Stimulated activated CD8-positive, alpha-beta memory T cell treated with anti-CD3 and anti-CD28 coated beads, Interleukin-12 subunit alpha, Interleukin-12 subunit beta, amount 100 ng/mL, for 4 hours (primary cell): ENCODE measurements at regions not wholly inside any gene's neighbourhood (a gene's known extent, or its start where the extent isn't known, plus 50 kb on each side); places are given as distances from the start of the nearest gene placed in this dataset.

Experiments
- DNase-seq: peaks from one replicate; pipeline ENCODE4 v3.0.0-alpha.2; 2020; ENCODE audit warnings: low read depth

DNA sequence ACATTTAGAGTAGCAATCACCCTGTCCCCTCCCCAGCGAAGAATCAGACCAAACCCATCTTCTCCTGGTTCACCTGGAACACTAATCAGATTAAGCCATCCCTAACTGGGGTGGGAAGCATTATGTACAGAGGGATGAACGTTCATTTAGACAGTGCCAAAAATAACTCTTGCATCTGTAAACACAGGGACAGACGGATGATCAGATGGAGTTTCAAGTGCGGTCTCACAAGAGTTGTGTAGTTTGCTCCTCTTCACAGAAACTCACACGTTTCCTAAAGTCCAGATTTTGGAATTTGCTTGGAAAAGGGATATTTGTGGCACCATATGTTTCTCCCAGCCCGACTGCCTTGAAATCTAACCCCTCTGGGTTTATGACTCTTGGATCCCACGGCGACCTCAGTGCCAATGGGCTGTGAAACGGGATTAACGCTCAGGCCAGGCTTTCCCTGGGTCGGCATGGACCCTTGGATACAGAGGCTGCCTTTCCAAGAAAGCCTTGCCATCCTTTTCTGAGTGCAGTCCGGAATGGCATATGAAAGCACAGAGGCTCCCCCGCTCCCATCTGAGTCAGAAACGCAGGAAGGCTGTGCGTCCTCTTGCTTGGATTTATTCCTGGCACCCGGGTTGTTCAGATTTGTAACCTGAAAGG, 293.2 kb upstream of the HABP2 start:
- no peak for DNase-seq

DNA sequence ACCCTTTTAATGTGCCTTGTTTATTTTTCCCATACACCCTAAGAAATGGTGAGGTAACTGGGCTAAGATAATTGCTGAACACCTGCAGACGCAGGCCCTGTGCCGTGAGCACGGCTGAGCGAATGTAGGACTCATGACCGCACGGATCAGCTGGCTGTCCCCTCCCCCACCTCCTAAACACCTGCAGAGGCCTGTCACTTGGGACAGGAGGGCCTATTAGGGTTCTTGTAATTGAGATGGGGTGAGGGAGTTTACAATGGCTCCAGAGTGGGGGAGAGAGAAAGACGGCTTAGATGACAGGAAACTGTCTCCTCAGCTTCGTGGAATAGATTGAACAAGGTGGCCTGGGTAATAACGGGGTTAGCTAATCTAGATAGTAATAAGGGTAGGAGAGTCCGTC, 291.7 kb upstream of the HABP2 start:
- DNase-seq, result no peak

DNA sequence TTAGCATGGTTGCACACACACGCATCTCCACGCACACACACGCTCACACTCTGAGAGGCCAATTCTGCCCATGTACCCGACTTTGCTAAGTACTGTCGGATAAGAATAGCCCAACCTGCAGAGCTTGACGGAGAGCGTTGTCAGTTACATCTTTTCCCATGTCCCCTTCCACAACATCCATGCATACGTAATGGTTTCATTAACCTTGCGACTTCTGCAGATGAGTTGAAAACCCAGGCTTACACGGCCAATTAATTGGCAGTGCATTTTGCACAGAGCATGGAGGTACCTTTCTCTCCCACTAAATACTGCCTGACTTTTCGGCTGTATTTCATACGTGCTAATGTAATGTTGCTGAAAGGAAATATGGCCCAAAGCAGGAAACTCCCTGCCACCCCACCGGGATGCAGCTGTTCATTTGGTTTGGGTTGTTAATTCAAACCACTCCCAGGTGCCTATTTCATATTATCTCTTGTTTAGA, 291.2 kb upstream of the HABP2 start:
- DNase-seq, result no peak

DNA sequence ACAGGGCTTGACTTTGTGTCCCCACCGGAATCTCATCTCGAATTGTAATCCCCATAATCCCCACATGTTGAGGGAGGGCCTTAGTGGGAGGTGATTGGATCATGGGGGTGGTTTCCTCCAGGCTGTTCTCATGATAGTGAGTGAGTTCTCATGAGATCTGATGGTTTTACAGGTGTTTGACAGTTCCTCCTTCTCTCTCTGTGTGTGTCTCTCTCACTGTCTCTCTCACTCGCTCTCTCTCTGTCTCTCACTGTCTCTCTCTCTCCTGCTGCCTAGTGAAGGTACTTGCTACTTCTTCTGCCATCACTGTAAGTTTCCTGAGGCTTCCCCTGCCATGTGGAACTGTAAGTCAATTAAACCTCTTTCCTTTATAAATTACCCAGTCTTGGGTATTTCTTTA, 289.8 kb upstream of the HABP2 start:
- no peak for DNase-seq

DNA sequence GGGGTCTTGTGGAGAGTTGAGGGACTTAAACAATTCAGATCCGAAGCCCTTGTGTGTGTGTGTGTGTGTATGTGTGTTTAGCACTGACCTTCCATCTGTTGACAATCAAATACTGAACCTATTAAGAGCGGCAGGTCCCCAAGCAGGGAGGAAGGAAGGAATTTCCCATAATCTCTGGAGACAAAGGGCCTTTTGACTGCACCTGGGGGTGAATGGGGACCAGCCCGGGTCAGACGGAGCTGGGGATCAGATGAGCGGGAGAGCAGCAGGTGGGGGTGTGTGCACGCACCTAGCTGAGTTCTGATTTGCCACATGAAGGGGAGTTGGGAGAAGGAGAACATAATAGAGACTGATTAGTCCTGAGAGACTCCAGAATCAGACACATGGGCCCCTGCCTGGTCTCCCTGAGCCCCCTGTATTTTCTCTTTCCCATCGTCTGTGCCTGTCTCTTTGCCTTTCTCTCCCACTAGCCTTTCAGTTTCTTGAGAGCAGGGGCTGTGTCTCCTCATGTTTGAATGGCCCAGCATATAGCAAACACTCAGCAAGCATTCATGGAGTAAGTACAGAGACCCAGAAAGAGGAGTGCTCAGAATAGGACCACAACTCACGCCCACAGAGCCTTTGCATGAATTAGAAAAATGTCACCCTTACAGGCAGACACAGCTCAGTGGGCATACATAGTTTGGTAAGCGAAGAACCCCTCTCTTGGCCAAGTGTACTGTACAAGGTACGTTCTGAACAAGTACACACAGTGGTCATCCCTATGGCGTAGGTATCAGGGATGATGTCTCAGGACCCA, 288.3 kb upstream of the HABP2 start:
- DNase-seq, result no peak

DNA sequence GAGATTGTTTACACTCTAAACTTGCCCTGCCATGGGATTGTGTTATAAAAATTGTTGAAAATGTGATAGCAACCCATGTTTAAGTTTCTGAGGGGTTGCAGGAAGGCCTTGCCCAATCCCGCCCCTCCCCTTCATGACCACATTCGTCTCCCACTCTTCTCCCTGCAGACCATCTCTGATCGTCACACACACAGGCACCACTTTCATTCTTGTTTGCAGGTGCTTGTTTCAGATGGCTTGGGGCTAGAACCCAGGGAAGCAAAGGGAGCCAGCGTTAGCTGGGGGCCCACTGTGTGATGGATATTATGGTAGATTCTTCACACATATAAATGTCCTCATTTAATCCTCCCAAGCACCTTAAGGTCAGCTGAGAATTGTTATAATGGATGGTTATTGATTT, 286.7 kb upstream of the HABP2 start:
- DNase-seq, result no peak

DNA sequence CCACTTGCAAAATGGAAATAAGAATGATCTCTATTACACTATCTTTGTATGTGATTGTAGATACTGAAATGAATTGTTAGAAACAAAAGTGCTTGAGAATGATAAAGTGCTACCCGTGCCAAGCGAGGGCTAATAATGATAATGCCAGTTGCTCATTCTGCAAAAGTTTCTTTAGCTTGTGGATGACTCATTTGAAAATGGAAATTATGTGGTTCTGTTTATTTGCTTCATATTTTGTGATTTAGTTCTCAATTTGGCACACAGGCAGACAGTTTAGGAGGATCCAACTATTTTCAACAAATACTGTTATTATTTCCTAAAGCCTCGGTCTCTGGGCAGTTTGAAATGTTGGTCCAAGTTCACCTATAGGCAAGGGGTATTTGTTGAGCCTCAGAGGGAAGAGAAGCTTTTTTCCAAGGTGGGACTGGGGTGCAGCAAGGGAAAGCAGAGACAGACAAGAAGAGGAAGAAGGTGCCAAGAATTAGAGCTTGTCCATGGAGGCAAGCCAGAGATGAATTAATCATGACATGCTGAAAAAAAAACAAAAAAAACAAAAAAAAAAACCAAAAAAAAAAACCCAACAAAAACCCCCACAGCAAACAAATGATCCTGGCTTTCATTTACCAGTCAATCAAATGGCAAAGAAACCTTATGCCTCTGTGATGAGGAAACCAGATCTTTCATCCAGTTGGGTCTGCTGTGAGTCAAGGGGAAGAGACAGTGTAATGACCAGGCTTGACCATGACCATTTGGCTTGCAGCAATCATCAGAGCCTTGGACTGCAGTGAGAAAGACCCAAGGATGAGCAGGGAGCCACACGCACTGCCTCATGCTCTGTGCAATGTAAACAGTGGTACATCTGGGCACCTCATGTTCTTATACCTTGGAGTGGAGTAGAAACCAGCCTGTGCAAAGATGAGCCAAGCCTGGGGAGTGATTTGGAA, 285.0 kb upstream of the HABP2 start:
- DNase-seq, result no peak

DNA sequence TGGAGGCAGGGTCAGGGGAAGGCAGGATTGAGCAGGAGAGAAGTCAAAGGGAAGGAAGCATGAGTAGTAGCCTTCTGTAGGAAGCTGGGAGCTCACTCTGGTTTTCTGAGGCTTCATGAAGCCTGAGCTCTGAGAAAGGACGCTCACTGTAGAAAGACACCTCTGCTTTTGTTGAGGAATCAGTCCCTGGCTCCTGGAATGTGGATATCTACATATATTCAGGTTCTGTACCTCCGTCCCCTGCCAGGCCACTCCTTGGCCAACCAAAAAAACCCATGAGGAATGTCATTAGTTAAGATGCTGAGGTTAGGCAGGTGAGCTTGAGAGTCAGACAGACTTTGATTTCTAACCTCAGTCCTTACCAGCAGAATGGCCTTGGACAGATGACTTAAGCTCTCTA, 283.5 kb upstream of the HABP2 start:
- DNase-seq, result no peak

DNA sequence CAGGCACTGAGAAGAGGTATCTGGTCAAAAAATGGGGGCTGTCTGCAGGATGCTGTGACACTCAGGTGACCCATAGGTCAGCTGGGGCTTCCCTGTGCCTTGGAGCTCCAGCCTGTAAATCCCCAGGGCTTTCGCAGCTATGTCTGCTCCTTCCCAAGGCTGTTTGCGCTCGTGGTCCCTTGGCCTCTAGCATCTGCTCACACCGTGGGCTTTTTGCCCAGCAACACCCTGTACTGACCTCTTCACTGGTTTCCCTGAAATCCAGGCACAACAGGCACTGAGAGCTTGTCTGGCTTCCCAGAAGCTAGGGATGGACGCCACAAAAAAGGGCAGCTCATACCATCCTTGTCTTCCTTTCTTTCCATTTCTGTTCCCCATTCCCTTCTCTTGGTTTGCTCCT, 280.3 kb upstream of the HABP2 start:
- no peak for DNase-seq

DNA sequence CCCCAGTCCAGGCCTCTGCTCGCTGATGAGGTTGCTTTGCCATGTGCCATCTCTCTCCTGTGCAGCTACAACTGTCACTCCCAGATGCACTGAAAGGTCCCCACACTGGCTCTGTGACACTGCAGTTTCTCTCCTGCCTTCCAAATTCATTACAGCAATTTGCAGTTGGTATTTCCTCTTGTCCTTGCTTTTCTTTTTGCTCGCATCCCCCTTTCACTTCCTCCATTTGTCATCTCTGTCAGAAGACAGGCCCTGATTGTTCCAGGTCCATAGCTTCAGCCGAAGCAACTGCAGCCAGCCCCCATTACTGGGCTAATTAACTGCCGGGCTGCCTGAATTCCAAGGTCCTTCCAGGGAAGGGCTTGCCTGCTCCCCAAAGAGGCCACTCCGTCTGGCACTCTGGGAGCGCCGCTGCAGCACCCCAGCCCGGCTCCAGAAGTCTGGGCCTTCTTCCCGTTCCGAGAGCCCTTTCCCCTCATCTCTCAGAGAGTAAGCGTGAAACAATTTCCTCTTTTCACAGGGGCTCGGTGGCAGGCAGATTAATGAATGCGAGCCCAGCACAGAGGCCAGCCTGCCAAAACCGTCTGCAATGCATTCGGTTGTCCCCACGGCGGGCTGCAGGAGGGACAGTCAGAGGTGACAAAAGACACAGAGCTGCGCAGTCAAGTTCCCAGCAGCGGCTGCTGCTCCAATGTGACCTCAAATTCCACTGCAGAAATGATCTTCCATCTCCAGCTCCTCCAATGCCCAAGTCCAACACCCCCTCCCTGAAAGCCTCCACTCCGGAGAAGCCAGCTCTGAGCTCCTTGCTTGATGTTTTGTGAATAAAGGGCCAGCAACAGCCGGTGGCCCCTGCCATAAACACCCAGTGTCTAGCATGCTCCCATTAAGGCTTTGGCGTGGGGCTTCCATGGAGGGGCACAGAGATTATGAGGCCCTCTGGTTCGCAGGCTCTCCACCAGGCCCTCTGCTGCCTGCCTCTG, 279.4 kb upstream of the HABP2 start:
- no peak for DNase-seq

DNA sequence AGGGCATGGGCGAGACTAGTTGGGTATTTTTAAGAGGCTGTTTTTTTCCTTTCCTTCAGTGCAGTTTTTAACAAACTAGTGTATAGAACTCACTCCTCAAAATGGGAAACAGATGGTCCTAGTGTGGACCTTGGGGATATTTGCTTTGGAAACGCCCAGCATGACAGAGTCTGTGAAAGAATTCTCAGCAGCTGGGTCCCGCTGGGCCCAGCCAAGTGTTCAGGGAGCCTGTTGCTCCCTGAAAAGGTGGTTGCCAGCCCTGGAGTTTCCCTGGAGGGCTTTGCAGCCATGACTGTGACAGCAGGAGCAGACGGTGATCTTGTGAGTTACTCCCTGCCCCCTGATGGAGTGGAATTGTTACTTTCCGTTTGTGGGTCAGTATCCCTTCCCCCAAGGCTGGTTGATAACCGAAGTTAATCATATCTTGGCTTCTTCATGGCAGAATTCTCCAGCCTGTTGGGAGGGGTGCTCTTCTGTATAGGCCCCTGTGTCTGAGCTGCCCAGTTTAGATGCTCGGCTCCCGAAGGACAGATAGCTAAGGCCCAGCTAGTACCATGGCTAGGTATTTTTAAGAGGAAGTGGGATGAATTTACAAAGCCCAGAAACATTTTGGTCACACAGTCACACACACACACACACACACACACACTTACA, 278.6 kb upstream of the HABP2 start:
- DNase-seq, result no peak

DNA sequence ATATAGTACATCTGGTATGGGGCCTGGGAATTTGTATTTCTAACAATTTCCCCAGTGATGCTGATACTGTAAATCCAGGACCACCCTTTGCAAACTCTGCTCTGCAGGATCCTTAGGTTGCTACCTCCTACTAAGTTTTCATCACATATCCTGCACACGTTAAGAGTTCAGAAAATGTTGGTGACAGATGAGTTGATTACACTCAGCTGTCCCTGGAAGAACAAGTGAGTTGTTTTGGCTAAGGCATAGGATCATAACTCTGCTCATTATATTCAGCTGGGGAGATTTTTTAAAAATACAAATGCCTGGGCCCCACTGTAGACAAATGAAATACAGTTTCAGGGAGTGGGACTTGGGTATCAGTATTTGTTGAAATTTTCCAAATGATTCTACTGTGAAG, 274.6 kb upstream of the HABP2 start:
- DNase-seq, result no peak

DNA sequence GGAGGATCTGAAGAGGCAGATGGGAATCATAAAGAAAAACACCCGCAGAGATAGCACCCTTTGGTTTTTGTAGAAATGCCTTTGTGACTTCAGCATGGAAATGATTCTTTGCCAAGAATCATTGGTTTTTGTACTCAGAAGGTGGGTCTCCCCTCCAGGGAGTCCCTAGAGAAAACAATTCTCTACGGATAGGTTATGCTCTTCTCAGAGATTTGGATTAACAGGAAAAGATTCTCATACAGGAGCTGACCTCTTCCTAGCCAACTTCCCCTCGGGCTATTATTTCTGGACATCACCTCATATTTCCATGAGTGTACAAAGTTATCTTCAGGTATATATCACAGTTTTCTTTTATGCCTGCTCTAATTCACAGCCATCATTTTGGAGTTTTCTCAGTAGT, 274.2 kb upstream of the HABP2 start:
- DNase-seq, result no peak

DNA sequence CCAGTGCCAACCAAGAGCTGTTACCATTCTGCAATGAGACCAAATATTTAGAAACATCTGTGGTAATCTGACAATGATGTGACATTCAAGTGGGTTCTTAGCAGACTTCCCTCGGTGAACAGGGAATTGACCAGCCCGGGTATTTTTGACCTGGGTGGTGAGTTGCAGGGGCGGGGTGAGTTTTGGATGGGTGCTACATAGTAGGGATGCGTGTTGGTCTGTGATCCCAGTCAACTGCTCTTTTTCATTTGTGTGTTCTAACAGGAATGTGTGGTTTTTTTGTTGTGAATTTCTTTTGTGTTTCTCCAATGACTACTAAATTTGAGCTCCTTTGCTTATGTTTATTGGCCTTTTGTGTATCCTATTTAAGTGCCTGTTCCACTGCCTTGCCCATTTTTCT, 273.6 kb upstream of the HABP2 start:
- DNase-seq, result no peak

DNA sequence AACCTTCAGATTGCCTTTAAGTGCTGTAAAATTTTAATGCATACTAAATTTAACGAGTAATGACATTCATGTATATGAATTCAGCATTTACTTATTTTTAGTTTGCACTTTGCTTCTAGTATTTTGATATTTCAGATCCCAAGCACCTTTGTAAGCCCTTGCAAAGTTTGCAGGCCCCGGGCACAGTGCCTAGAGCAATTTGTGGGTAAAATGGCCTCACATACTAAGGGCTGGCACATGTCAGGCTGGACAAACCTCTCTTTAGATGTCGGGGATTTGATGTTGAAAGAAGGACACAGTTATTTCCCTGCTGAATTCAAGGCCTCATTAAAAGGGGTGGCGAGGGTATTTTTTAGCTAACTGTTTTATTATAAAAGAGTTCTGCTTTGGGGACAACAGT, 270.3 kb upstream of the HABP2 start:
- DNase-seq, result no peak

DNA sequence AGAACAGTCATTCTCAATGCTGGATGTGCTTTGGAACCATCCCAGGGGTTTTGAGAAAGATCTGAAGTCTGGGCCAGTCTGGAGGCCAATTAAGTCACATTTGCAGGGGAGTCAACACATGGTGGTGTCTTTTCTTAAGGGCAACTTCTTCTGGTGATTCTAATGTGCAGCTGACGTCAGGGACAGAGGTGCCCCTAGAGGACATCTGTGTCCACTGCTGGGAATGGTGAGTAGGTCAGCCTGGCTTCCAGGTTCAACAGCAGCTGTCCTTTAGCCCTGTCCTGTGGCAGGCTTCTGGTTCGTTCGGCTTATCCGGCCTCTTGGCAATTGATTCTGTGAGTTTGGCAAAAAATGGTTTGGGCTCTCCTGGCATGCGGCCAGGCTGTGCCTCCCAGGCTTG, 269.7 kb upstream of the HABP2 start:
- DNase-seq, result no peak

DNA sequence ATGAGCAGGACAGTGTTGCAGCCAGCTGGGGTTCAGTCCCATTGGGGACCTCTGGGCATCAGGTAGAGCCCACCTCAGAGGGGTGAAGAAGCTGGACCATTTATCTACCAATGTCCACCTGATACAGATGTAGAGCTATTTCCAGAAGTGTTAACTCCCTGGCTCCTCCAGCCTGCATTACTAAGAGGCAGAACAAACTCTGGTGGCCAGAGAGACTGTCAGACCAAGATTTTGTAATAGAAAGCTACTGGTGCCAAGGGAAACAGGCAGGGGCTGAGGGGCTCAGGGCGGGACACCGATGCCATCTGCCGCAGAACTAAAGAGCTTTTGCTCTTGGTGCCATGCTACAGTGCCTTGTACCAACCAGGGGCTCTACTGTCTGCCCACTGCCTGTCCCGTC, 268.2 kb upstream of the HABP2 start:
- no peak for DNase-seq

DNA sequence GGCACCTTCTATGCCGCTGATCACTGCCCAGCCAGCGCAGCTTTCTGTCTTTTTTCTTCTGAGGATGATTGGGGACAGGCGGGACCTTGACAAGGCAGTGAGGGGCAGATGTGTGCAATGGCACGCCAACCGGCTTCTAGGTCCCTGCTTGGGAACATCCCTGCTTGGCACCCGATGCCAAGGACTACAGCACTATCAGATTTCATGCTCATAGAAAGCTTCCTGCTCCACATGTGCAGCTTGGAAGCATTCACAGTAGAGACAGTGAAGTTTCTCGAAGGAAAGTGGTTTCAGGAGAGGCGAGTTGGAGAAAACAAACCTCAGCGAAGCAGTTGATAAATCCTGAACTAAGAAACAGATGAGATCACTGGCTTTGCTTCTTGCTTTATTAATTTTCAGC, 267.5 kb upstream of the HABP2 start:
- DNase-seq, result no peak

DNA sequence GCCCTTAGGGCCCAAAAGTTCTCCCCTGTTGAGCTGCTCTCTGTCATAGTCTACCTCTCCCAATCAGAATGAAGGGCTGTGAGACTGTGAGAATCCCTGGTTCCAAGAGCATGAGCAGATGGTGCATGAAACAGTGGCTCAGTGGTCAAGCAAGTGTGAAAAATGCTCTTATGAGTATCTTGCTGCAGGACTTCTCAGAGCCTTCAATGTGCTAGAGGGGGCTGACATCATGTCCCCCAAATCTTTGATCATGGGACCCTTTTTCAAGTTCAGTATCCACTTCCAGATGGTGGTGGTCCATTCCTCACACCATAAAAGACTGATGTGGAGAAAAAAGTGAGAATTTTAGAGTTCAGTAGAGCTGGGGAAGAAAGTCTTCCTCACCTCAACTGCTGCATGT, 265.3 kb upstream of the HABP2 start:
- no peak for DNase-seq

DNA sequence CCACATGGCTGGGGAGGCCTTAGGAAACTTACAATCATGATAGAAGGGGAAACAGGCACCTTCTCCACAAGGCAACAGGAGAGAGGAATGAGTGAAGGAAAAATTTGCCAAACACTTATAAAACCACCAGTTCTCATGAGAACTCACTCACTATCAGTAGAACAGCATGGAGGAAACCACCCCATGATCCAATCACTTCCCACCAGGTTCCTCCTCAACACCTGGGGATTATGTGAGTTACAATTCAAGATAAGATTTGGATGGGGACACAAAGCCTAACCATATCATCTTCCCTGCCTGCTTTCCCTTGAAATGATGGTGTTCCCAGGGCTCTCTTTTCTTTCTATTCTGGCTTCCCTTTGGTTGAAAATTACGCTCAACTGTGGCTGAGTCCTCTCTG, 262.7 kb upstream of the HABP2 start:
- no peak for DNase-seq

DNA sequence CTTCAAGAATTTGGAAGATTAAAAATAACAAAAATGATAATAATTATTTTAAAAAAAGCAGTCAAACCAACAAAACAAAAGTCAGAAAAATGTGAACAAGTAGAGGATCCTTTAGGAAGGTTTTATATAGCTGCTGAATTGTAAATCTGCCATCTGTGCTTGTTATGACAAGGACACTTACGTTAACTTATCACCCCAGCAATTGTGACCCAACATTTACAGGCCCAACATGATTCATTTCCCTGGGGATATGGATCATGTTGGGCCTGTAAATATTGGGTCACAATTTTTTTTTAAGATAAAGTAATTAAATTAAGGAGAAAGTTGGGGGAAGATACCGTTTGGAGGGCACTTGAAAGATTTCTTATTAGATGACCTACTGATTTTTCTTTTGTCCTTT, 261.4 kb upstream of the HABP2 start:
- no peak for DNase-seq
